PC-9 (cell line): ENCODE measurements at regions not wholly inside any gene's neighbourhood (a gene's known extent, or its start where the extent isn't known, plus 50 kb on each side); places are given as distances from the start of the nearest gene placed in this dataset.

Source experiments
- CTCF ChIP-seq: fragments of 200-600 bp; sonication (generic); conservative IDR thresholded peaks from 2 replicates; pipeline ENCODE4 v1.6.1; 2017; ENCODE audit warnings: mixed run types, antibody characterized with exemption, mild to moderate bottlenecking, moderate library complexity
- EZH2 ChIP-seq: fragments of 200-600 bp; sonication (generic); IDR thresholded peaks from 2 replicates; pipeline ENCODE4 v1.8.0; 2017; ENCODE audit warnings: antibody characterized with exemption, low read depth

- TF ChIP-seq CTCF (no peak), EZH2 (no peak)
Measured at GRCh38 chr10:27349987-27350386, 109.4 kb upstream of the ACBD5 start.
